Gastroesophageal sphincter (tissue), 3 donors: ENCODE measurements at regions not wholly inside any gene's neighbourhood (a gene's known extent, or its start where the extent isn't known, plus 50 kb on each side); places are given as distances from the start of the nearest gene placed in this dataset.

Source experiments
- CTCF ChIP-seq, 4 experiments: fragments of 200-600 bp in 2 of 4; fragments of 450-650 bp in 2 of 4; sonication (generic) in 1 of 4; IDR thresholded peaks; one replicate each; pipeline ENCODE4 v1.5.1; 2017 to 2019; ENCODE audit warnings: antibody characterized with exemption in 4 of 4, mild to moderate bottlenecking in 2 of 4, moderate library complexity in 2 of 4
- EP300 ChIP-seq: sonication (generic); formaldehyde crosslinking; IDR thresholded peaks from one replicate; pipeline ENCODE4 v1.6.1; 2017; ENCODE audit warnings: antibody characterized with exemption, mild to moderate bottlenecking

- TF ChIP-seq EP300 = no peak
- TF ChIP-seq CTCF (IDR thresholded peaks at IDR 0.05) = no peak
These were observed 1605.6 kb upstream of the TENM3 start for GRCh38 chr4:180637616-180638015.
